Tibial nerve (tissue), 4 donors: ENCODE measurements at regions not wholly inside any gene's neighbourhood (a gene's known extent, or its start where the extent isn't known, plus 50 kb on each side); places are given as distances from the start of the nearest gene placed in this dataset.

Experiments used
- EP300 ChIP-seq, 2 donors: sonication (generic); formaldehyde crosslinking; IDR thresholded peaks; one replicate each; pipeline ENCODE4 v1.6.1; 2017; ENCODE audit warnings: antibody characterized with exemption in 2 of 2, mild to moderate bottlenecking in 1 of 2
- POLR2A ChIP-seq, 2 donors: fragments of 450-650 bp; IDR thresholded peaks; one replicate each; pipeline ENCODE4 v1.6.1; 2017; ENCODE audit warnings: antibody characterized with exemption in 2 of 2, mild to moderate bottlenecking in 2 of 2, moderate library complexity in 2 of 2
- TF ChIP-seq, protein P1 (sequence below), 5 experiments: fragments of 200-600 bp in 3 of 5; fragments of 450-650 bp in 2 of 5; sonication (generic) in 3 of 5; IDR thresholded peaks; one replicate each; pipeline ENCODE4 v1.5.1; 2016 to 2019; ENCODE audit warnings: antibody characterized with exemption in 5 of 5, mild to moderate bottlenecking in 3 of 5, moderate library complexity in 2 of 5

DNA sequence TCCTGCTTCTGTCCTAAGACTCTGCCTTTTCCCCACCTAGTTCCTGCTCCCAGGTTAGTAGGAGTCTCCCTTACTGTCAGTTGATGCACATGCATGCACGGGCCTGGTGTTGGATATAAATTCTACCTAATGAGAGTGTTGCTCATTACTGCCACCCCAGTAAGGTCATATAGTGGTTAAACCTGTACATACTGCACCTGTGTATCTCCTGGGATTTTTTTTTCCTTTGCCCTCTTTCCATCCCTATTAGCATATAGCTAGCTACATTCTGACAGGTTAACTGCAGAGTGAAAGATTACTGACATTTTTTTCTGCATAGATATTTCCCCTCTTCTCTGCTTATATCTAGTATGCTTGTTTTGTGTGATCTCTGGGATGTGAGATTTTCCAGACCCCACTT lies 201.5 kb upstream of the PIRT start:
- TF ChIP-seq, protein P1, sequence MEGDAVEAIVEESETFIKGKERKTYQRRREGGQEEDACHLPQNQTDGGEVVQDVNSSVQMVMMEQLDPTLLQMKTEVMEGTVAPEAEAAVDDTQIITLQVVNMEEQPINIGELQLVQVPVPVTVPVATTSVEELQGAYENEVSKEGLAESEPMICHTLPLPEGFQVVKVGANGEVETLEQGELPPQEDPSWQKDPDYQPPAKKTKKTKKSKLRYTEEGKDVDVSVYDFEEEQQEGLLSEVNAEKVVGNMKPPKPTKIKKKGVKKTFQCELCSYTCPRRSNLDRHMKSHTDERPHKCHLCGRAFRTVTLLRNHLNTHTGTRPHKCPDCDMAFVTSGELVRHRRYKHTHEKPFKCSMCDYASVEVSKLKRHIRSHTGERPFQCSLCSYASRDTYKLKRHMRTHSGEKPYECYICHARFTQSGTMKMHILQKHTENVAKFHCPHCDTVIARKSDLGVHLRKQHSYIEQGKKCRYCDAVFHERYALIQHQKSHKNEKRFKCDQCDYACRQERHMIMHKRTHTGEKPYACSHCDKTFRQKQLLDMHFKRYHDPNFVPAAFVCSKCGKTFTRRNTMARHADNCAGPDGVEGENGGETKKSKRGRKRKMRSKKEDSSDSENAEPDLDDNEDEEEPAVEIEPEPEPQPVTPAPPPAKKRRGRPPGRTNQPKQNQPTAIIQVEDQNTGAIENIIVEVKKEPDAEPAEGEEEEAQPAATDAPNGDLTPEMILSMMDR (IDR thresholded peaks at IDR 0.05): no peak
- TF ChIP-seq POLR2A (IDR thresholded peaks at IDR 0.05) (no peak), EP300 (IDR thresholded peaks at IDR 0.05) (no peak)
